ENCODE measurements at regions not wholly inside any gene's neighbourhood (a gene's known extent, or its start where the extent isn't known, plus 50 kb on each side); places are given as distances from the start of the nearest gene placed in this dataset.
A peak's percentile ranks its signal among the peaks of the same experiment; 100 is the strongest.

- no peak for TF ChIP-seq CTCF (IDR thresholded peaks at IDR 0.05; ENCODE audit: partially characterized antibody, unreplicated experiment)
- peak overlapping the region; percentile 30 for H3K27ac Mint-ChIP-seq (ENCODE audit: unreplicated experiment)
- H3K9me3 Mint-ChIP-seq (ENCODE audit: unreplicated experiment) = peaks cover 3% of the 10 kb centered on the region
- peaks cover 2% of the 10 kb centered on the region for H3K27me3 Mint-ChIP-seq (ENCODE audit: unreplicated experiment)
- no peak for DNase-seq
- H3K4me1 Mint-ChIP-seq (ENCODE audit: low read depth, unreplicated experiment) = peaks cover 9% of the 10 kb centered on the region
- no peaks in the 10 kb centered on the region for H3K36me3 Mint-ChIP-seq (ENCODE audit: unreplicated experiment)
- H3K4me3 Mint-ChIP-seq (ENCODE audit: unreplicated experiment) = no peak overlapping the region
These were observed 52.7 kb upstream of the ZCCHC13 start for GRCh38 chrX:74251006-74251930.

GRCh38 chrX:74250574-74250973 is 53.4 kb upstream of the ZCCHC13 start:
- peaks cover 2% of the 10 kb centered on the region for H3K27me3 Mint-ChIP-seq (ENCODE audit: unreplicated experiment)
- no peak overlapping the region for H3K27ac Mint-ChIP-seq (ENCODE audit: unreplicated experiment)
- TF ChIP-seq CTCF (IDR thresholded peaks at IDR 0.05; ENCODE audit: partially characterized antibody, unreplicated experiment) = no peak
- peaks cover 3% of the 10 kb centered on the region for H3K9me3 Mint-ChIP-seq (ENCODE audit: unreplicated experiment)
- peaks cover 9% of the 10 kb centered on the region for H3K4me1 Mint-ChIP-seq (ENCODE audit: low read depth, unreplicated experiment)
- no peaks in the 10 kb centered on the region for H3K36me3 Mint-ChIP-seq (ENCODE audit: unreplicated experiment)
- no peak for DNase-seq
- no peak overlapping the region for H3K4me3 Mint-ChIP-seq (ENCODE audit: unreplicated experiment)

GRCh38 chrX:74249963-74250362 is 54.0 kb upstream of the ZCCHC13 start:
- no peaks in the 10 kb centered on the region for H3K36me3 Mint-ChIP-seq (ENCODE audit: unreplicated experiment)
- peaks cover 2% of the 10 kb centered on the region for H3K9me3 Mint-ChIP-seq (ENCODE audit: unreplicated experiment)
- no peak for DNase-seq
- peaks cover 9% of the 10 kb centered on the region for H3K4me1 Mint-ChIP-seq (ENCODE audit: low read depth, unreplicated experiment)
- H3K4me3 Mint-ChIP-seq (ENCODE audit: unreplicated experiment) = peak overlapping the region; percentile 42
- peaks cover 2% of the 10 kb centered on the region for H3K27me3 Mint-ChIP-seq (ENCODE audit: unreplicated experiment)
- H3K27ac Mint-ChIP-seq (ENCODE audit: unreplicated experiment) = peak overlapping the region; percentile 71
- no peak for TF ChIP-seq CTCF (IDR thresholded peaks at IDR 0.05; ENCODE audit: partially characterized antibody, unreplicated experiment)

- DNase-seq = no peak
- no peak for TF ChIP-seq CTCF (IDR thresholded peaks at IDR 0.05; ENCODE audit: partially characterized antibody, unreplicated experiment)
- Mint-ChIP-seq H3K9me3 (ENCODE audit: unreplicated experiment) (peaks cover 2% of the 10 kb centered on the region), H3K36me3 (ENCODE audit: unreplicated experiment) (no peaks in the 10 kb centered on the region), H3K4me1 (ENCODE audit: low read depth, unreplicated experiment) (peaks cover 9% of the 10 kb centered on the region), H3K27ac (ENCODE audit: unreplicated experiment) (peak overlapping the region; percentile 77), H3K4me3 (ENCODE audit: unreplicated experiment) (no peak overlapping the region), H3K27me3 (ENCODE audit: unreplicated experiment) (peaks cover 2% of the 10 kb centered on the region)
These were observed 55.1 kb upstream of the ZCCHC13 start for GRCh38 chrX:74248889-74249288.

GRCh38 chrX:74246524-74246923 is 57.5 kb upstream of the ZCCHC13 start:
- peaks cover 9% of the 10 kb centered on the region for H3K4me1 Mint-ChIP-seq (ENCODE audit: low read depth, unreplicated experiment)
- DNase-seq = no peak
- no peaks in the 10 kb centered on the region for H3K36me3 Mint-ChIP-seq (ENCODE audit: unreplicated experiment)
- peaks cover 2% of the 10 kb centered on the region for H3K9me3 Mint-ChIP-seq (ENCODE audit: unreplicated experiment)
- no peak overlapping the region for H3K27ac Mint-ChIP-seq (ENCODE audit: unreplicated experiment)
- H3K27me3 Mint-ChIP-seq (ENCODE audit: unreplicated experiment) = peaks cover 2% of the 10 kb centered on the region
- H3K4me3 Mint-ChIP-seq (ENCODE audit: unreplicated experiment) = no peak overlapping the region
- TF ChIP-seq CTCF (IDR thresholded peaks at IDR 0.05; ENCODE audit: partially characterized antibody, unreplicated experiment) = no peak

Measured in glutamatergic neuron (in vitro differentiated cells).